HepG2 (cell line): ENCODE measurements at regions not wholly inside any gene's neighbourhood (a gene's known extent, or its start where the extent isn't known, plus 50 kb on each side); places are given as distances from the start of the nearest gene placed in this dataset.

Source experiments
- CHD4 ChIP-seq: fragments of 200-600 bp; sonication (generic); IDR thresholded peaks from 2 replicates; pipeline ENCODE4 v1.7.0; 2017; ENCODE audit warnings: mild to moderate bottlenecking, low read length, borderline replicate concordance
- KMT2B ChIP-seq: IDR thresholded peaks from 2 replicates; pipeline ENCODE4 v1.6.1; 2016; ENCODE audit warnings: missing genetic modification reagents, missing compliant biosample characterization
- NFE2L1 ChIP-seq: sonication (generic); formaldehyde crosslinking; IDR thresholded peaks from 2 replicates; pipeline ENCODE4 v1.4.0; 2020; ENCODE audit warnings: missing genetic modification reagents, mild to moderate bottlenecking, borderline replicate concordance
- POLR2A ChIP-seq, 2 experiments: IDR thresholded peaks; 2 replicates each; pipeline ENCODE4 v1.6.1; 2011; ENCODE audit warnings: low read depth in 2 of 2, low read length in 2 of 2, mild to moderate bottlenecking in 1 of 2, moderate library complexity in 1 of 2; ENCODE audit not compliant: insufficient read depth in 1 of 2
- RAD21 ChIP-seq: fragments of 450-650 bp; formaldehyde crosslinking; IDR thresholded peaks from 2 replicates; pipeline ENCODE4 v1.5.0; 2020; ENCODE audit warnings: mild to moderate bottlenecking
- ZNF263 ChIP-seq: sonication (generic); formaldehyde crosslinking; IDR thresholded peaks from 2 replicates; pipeline ENCODE4 v1.4.0; 2020; ENCODE audit warnings: missing genetic modification reagents
- ZNF562 ChIP-seq: sonication (generic); formaldehyde crosslinking; IDR thresholded peaks from 2 replicates; pipeline ENCODE4 v1.8.0; 2022; ENCODE audit warnings: missing genetic modification reagents, borderline replicate concordance
- TF ChIP-seq, protein P1 (sequence below): sonication (generic); formaldehyde crosslinking; IDR thresholded peaks from 2 replicates; pipeline ENCODE4 v1.5.0; 2020; ENCODE audit warnings: mild to moderate bottlenecking, missing genetic modification reagents, moderate library complexity
- TF ChIP-seq, protein P2 (sequence below): sonication (generic); formaldehyde crosslinking; IDR thresholded peaks from 2 replicates; pipeline ENCODE4 v1.5.1; 2020; ENCODE audit warnings: missing genetic modification reagents, mild to moderate bottlenecking, borderline replicate concordance
- TF ChIP-seq, protein P3 (sequence below), 2 experiments: sonication (generic) in 1 of 2; formaldehyde crosslinking in 1 of 2; IDR thresholded peaks; 2 replicates each; pipeline versions ENCODE4 v1.4.0 to v1.6.1; 2018 to 2020; ENCODE audit warnings: missing genetic modification reagents in 2 of 2, borderline replicate concordance in 1 of 2, low read depth in 1 of 2, mild to moderate bottlenecking in 1 of 2, missing biosample characterization in 1 of 2

DNA sequence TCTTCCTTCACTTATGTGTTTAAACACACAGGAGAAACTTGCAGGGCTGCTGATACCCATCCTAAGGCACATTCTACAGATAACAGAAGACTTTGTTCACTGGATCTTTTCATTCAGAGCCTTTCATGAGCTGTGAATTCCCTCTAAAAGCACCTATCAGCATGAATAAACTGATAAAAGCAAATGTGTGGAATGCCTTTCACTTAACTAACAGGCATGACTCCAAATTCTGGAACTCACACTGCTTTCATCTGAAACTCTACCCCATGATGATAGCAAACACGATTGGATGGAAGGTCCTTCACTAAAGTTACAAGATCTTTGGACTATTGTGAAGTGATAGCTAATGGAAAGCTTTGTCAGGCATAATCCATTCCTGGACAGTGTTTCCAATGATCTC, 457.3 kb downstream of the EFNB2 start:
- TF ChIP-seq KMT2B (CRISPR knock-in tag) (no peak), ZNF562 (no peak), CHD4 (no peak), RAD21 (no peak), POLR2A (IDR thresholded peaks at IDR 0.05; ENCODE audit: insufficient read depth in 1 of 2, low read depth in 2 of 2, low read length in 2 of 2) (no peak), NFE2L1 (CRISPR knock-in tag) (no peak), ZNF263 (CRISPR knock-in tag) (no peak)
- TF ChIP-seq, protein P1, sequence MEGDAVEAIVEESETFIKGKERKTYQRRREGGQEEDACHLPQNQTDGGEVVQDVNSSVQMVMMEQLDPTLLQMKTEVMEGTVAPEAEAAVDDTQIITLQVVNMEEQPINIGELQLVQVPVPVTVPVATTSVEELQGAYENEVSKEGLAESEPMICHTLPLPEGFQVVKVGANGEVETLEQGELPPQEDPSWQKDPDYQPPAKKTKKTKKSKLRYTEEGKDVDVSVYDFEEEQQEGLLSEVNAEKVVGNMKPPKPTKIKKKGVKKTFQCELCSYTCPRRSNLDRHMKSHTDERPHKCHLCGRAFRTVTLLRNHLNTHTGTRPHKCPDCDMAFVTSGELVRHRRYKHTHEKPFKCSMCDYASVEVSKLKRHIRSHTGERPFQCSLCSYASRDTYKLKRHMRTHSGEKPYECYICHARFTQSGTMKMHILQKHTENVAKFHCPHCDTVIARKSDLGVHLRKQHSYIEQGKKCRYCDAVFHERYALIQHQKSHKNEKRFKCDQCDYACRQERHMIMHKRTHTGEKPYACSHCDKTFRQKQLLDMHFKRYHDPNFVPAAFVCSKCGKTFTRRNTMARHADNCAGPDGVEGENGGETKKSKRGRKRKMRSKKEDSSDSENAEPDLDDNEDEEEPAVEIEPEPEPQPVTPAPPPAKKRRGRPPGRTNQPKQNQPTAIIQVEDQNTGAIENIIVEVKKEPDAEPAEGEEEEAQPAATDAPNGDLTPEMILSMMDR (CRISPR knock-in tag): no peak
- TF ChIP-seq, protein P2, sequence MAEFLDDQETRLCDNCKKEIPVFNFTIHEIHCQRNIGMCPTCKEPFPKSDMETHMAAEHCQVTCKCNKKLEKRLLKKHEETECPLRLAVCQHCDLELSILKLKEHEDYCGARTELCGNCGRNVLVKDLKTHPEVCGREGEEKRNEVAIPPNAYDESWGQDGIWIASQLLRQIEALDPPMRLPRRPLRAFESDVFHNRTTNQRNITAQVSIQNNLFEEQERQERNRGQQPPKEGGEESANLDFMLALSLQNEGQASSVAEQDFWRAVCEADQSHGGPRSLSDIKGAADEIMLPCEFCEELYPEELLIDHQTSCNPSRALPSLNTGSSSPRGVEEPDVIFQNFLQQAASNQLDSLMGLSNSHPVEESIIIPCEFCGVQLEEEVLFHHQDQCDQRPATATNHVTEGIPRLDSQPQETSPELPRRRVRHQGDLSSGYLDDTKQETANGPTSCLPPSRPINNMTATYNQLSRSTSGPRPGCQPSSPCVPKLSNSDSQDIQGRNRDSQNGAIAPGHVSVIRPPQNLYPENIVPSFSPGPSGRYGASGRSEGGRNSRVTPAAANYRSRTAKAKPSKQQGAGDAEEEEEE (CRISPR knock-in tag): no peak
- TF ChIP-seq, protein P3, sequence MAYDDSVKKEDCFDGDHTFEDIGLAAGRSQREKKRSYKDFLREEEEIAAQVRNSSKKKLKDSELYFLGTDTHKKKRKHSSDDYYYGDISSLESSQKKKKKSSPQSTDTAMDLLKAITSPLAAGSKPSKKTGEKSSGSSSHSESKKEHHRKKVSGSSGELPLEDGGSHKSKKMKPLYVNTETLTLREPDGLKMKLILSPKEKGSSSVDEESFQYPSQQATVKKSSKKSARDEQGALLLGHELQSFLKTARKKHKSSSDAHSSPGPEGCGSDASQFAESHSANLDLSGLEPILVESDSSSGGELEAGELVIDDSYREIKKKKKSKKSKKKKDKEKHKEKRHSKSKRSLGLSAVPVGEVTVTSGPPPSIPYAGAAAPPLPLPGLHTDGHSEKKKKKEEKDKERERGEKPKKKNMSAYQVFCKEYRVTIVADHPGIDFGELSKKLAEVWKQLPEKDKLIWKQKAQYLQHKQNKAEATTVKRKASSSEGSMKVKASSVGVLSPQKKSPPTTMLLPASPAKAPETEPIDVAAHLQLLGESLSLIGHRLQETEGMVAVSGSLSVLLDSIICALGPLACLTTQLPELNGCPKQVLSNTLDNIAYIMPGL (CRISPR knock-in tag; IDR thresholded peaks at IDR 0.05; ENCODE audit: borderline replicate concordance in 1 of 2, low read depth in 1 of 2): no peak
